Activated T-helper 17 cell treated with anti-CD3 and anti-CD28 coated beads, Interleukin-2, amount 50 U/mL, for 72 hours (primary cell): ENCODE measurements at regions not wholly inside any gene's neighbourhood (a gene's known extent, or its start where the extent isn't known, plus 50 kb on each side); places are given as distances from the start of the nearest gene placed in this dataset.

ENCODE experiments used
- ATAC-seq: fragments of 150-1000 bp; cut with Tn5 transposase; replicated peaks from 2 replicates; pipeline ENCODE4 v1.10.0; 2021; ENCODE audit warnings: mild to moderate bottlenecking, moderate library complexity
- H3K27ac Mint-ChIP-seq: one replicate; pipeline ENCODE4 v1.8.0; 2022; ENCODE audit warnings: mixed read lengths
- H3K27me3 Mint-ChIP-seq: one replicate; pipeline ENCODE4 v1.8.0; 2022; ENCODE audit warnings: mixed read lengths
- H3K36me3 Mint-ChIP-seq: one replicate; pipeline ENCODE4 v1.8.0; 2022; ENCODE audit warnings: low read depth, mild to moderate bottlenecking, mixed read lengths
- H3K4me1 Mint-ChIP-seq: one replicate; pipeline ENCODE4 v1.8.0; 2022; ENCODE audit warnings: mixed read lengths
- H3K4me3 Mint-ChIP-seq: one replicate; pipeline ENCODE4 v1.8.0; 2022; ENCODE audit warnings: mild to moderate bottlenecking, mixed read lengths
- H3K9me3 Mint-ChIP-seq: one replicate; pipeline ENCODE4 v1.8.0; 2022; ENCODE audit warnings: mixed read lengths

- H3K9me3 Mint-ChIP-seq, result peaks cover 7% of the 10 kb centered on the region
- no peak for ATAC-seq
- no peak overlapping the region for H3K27ac Mint-ChIP-seq
- peaks cover 14% of the 10 kb centered on the region for H3K27me3 Mint-ChIP-seq
- no peak overlapping the region for H3K4me3 Mint-ChIP-seq
- H3K36me3 Mint-ChIP-seq, result no peaks in the 10 kb centered on the region
- no peaks in the 10 kb centered on the region for H3K4me1 Mint-ChIP-seq
Observed at GRCh38 chr1:56311766-56312165, 267.6 kb downstream of the PLPP3 start.

DNA sequence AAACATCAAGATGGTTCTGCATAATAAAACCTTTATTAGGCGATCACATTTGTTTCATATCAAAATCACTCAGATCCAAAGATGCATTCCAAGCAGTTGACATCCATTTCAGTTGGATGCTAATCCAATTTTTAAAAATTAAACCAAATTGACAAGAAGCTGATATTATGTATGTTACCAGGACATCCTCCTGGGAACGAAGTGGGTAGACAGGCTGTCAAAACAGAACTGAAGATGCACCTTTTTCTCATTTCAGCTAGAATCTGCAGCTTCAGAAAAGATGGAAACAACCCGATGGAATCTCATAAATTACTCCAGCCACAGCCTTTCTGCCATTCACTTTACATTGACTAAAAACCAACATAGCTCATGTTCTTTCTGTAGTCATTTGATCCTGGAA is 268.4 kb downstream of the PLPP3 start:
- peaks cover 7% of the 10 kb centered on the region for H3K9me3 Mint-ChIP-seq
- no peak overlapping the region for H3K4me3 Mint-ChIP-seq

DNA sequence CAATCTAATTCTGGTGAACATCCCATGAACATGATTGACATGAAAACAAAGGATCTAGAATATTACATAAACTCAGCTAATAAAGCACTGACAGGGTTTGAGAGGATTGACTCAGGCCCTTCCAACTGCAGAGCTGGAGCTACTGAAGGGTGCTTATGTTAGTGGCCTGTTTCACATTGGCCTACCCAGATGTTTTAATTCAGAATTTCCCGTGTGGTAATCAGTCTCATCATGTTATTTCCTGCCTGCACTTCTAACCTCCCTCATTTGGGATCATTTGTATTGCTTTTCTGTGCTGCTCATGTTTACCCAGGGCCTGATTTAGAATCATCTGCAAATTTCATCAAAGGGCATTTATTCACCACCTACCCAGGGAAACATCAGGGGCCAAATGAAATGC is 270.3 kb downstream of the PLPP3 start:
- ATAC-seq, result no peak
- H3K4me3 Mint-ChIP-seq, result no peak overlapping the region
- H3K27me3 Mint-ChIP-seq, result peaks cover 14% of the 10 kb centered on the region
- no peak overlapping the region for H3K27ac Mint-ChIP-seq
- no peaks in the 10 kb centered on the region for H3K4me1 Mint-ChIP-seq
- H3K9me3 Mint-ChIP-seq, result peaks cover 7% of the 10 kb centered on the region
- no peaks in the 10 kb centered on the region for H3K36me3 Mint-ChIP-seq

More for the DNA sequence above, 268.4 kb downstream of the PLPP3 start:
- ATAC-seq, result no peak
- no peaks in the 10 kb centered on the region for H3K4me1 Mint-ChIP-seq
- H3K36me3 Mint-ChIP-seq, result no peaks in the 10 kb centered on the region
- H3K27ac Mint-ChIP-seq, result no peak overlapping the region
- peaks cover 14% of the 10 kb centered on the region for H3K27me3 Mint-ChIP-seq

DNA sequence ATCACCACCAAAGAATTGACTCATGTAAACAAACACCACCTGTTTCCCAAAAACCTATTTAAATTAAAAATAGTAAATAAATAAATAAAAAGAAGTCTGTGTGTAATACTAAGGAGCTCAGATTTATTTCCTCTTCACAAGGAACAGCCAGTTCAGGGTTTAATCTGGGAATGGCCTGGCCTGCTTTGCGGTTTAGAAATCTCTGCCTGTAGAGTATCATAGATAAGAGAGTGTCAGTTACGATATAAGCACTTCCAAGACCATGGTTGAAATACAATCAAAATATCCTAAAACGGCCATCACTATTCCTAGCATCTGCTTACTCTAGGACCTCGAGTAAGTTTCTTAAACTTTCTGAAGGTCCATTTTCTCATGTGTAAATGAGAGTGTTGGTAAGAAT is 274.4 kb downstream of the PLPP3 start:
- Mint-ChIP-seq H3K27me3 (peaks cover 1% of the 10 kb centered on the region), H3K4me1 (no peaks in the 10 kb centered on the region), H3K4me3 (no peak overlapping the region), H3K27ac (no peak overlapping the region), H3K9me3 (no peaks in the 10 kb centered on the region), H3K36me3 (no peaks in the 10 kb centered on the region)
- no peak for ATAC-seq

DNA sequence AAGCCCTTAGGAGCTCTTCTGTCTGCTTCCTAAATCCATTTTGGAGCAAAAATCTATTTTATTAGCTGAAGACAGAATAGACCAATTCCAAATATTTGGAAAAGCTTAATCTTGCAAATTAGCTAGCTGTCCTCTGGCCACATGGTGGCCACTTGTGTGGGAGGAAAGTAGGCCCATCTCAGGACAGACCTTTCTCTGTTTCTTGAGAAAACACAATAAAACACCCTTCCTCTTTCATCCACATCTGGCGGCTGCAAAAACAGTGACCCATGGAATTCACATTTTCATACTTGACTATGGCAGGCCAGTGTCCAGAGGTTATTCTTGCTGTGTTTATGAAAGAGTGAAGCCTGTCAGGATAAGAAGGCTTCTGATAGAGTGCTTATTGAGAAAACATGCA is 275.6 kb downstream of the PLPP3 start:
- H3K4me1 Mint-ChIP-seq, result no peaks in the 10 kb centered on the region
- no peaks in the 10 kb centered on the region for H3K27me3 Mint-ChIP-seq
- no peak overlapping the region for H3K27ac Mint-ChIP-seq
- H3K4me3 Mint-ChIP-seq, result no peak overlapping the region
- no peak for ATAC-seq
- H3K36me3 Mint-ChIP-seq, result no peaks in the 10 kb centered on the region
- H3K9me3 Mint-ChIP-seq, result no peaks in the 10 kb centered on the region

DNA sequence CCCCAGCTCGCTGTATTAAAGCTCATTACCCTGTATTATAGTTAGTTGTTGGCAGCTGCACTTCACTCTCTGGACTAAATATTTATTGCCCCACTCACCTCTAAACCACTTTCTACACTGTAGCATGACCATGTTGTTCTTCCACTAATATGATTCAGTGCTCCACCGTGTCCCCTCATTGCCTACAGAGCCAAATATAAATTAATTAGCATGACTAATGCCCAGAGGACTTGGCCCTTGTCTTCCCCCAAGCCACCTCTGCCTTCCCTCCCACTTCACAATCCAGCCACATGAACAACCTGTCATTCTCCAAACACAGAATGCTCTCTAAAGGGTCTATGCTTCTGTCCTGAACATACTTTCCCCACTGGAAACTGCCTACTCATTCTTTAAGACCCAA is 276.5 kb downstream of the PLPP3 start:
- H3K36me3 Mint-ChIP-seq, result no peaks in the 10 kb centered on the region
- H3K4me3 Mint-ChIP-seq, result no peak overlapping the region
- H3K4me1 Mint-ChIP-seq, result no peaks in the 10 kb centered on the region
- H3K9me3 Mint-ChIP-seq, result no peaks in the 10 kb centered on the region
- no peak overlapping the region for H3K27ac Mint-ChIP-seq
- no peak for ATAC-seq
- H3K27me3 Mint-ChIP-seq, result no peaks in the 10 kb centered on the region

DNA sequence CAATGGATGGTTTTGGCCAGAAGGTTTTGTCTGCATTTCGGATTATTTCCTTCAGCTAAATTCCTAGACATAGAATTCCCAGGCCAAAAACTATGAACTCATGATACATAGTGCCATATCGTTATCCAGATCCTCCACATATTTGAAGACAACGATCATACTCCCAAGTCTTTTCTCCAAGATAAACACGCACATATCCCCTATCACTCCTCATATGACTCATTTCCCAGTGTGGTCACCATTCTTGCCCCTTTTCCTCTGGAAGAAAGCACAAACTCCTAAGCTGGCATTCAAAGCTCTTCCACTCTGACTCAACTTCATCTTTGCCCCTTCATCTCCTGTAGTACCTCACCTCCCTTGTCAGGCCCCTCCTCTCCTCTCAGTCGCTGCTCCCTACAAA is 277.6 kb downstream of the PLPP3 start:
- no peaks in the 10 kb centered on the region for H3K4me1 Mint-ChIP-seq
- no peaks in the 10 kb centered on the region for H3K9me3 Mint-ChIP-seq
- H3K4me3 Mint-ChIP-seq, result no peak overlapping the region
- no peak overlapping the region for H3K27ac Mint-ChIP-seq
- H3K27me3 Mint-ChIP-seq, result peaks cover 2% of the 10 kb centered on the region
- H3K36me3 Mint-ChIP-seq, result no peaks in the 10 kb centered on the region
- ATAC-seq, result no peak

DNA sequence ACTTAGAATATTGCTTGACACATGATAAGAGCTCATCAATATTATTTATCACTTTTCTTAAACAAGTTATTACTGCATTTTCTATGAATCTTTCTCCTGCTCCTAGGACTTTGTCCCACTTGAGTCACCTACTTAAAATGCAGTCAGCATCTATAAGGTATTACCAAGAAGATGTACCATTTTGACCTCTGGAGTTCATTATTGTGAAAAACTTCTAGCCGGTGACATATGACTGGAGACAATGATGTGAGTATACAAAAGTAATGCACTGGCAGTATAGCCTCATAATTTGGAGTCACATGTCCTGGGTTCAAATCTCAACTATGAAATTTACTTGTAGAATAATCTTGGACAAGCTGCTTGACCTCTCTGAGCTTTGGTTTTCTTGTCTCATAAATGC is 278.5 kb downstream of the PLPP3 start:
- Mint-ChIP-seq H3K27me3 (peaks cover 3% of the 10 kb centered on the region), H3K4me3 (no peak overlapping the region), H3K36me3 (no peaks in the 10 kb centered on the region), H3K27ac (no peak overlapping the region), H3K9me3 (no peaks in the 10 kb centered on the region), H3K4me1 (no peaks in the 10 kb centered on the region)
- no peak for ATAC-seq

DNA sequence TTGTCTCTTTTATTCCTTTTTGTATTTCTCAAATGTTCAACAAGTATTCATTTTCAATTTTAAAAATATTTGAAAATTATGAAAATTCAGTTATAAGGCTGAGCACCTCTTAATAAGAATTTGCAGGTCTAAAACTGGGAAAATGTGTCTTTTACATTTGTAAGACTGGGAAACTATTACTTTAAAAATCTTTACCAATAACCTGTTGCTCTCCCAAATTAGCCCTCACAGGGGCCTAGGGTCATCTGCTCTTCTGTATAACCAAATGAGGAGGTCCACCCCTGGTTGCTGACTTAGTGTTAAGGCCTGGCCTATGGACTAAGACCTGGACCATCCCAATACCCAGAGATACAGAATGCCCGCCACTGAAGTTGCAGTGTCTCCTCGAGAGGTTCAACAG is 280.5 kb downstream of the PLPP3 start:
- Mint-ChIP-seq H3K36me3 (no peaks in the 10 kb centered on the region), H3K27ac (no peak overlapping the region), H3K4me3 (no peak overlapping the region), H3K4me1 (no peaks in the 10 kb centered on the region), H3K9me3 (peaks cover 7% of the 10 kb centered on the region), H3K27me3 (peaks cover 3% of the 10 kb centered on the region)
- ATAC-seq, result no peak

GRCh38 chr1:56297904-56298303 is 281.5 kb downstream of the PLPP3 start:
- Mint-ChIP-seq H3K9me3 (peaks cover 7% of the 10 kb centered on the region), H3K27ac (no peak overlapping the region), H3K36me3 (no peaks in the 10 kb centered on the region), H3K27me3 (peaks cover 3% of the 10 kb centered on the region), H3K4me3 (no peak overlapping the region), H3K4me1 (no peaks in the 10 kb centered on the region)
- ATAC-seq, result no peak

DNA sequence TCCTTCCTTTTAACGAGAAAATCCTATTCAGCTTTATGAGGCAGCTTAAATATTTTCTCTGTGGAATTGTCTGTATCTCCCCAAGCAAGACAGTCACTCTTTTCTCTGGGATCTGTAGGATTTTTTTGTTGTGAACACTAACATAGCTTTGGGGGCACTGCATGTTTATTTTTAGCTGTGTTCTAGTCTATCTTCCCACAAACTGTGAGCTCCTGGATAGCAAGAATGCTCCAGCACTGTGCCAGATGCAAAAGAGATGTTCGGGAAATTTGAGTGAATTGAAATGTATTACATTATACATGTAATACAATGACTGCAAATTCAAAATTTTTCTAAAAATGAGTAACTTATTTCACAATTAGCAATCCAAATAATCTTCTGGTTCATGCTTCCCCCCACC is 282.2 kb downstream of the PLPP3 start:
- Mint-ChIP-seq H3K27me3 (peaks cover 3% of the 10 kb centered on the region), H3K36me3 (no peaks in the 10 kb centered on the region), H3K4me1 (no peaks in the 10 kb centered on the region), H3K9me3 (peaks cover 7% of the 10 kb centered on the region), H3K27ac (no peak overlapping the region), H3K4me3 (no peak overlapping the region)
- ATAC-seq, result no peak

GRCh38 chr1:56295949-56296929 is 283.1 kb downstream of the PLPP3 start:
- peaks cover 7% of the 10 kb centered on the region for H3K9me3 Mint-ChIP-seq
- ATAC-seq, result no peak
- no peak overlapping the region for H3K4me3 Mint-ChIP-seq
- no peak overlapping the region for H3K27ac Mint-ChIP-seq
- H3K4me1 Mint-ChIP-seq, result no peaks in the 10 kb centered on the region
- no peaks in the 10 kb centered on the region for H3K36me3 Mint-ChIP-seq
- peaks cover 3% of the 10 kb centered on the region for H3K27me3 Mint-ChIP-seq

- no peak overlapping the region for H3K4me3 Mint-ChIP-seq
- no peak overlapping the region for H3K27ac Mint-ChIP-seq
- no peaks in the 10 kb centered on the region for H3K4me1 Mint-ChIP-seq
- no peak for ATAC-seq
- no peaks in the 10 kb centered on the region for H3K36me3 Mint-ChIP-seq
- H3K27me3 Mint-ChIP-seq, result no peaks in the 10 kb centered on the region
- peaks cover 7% of the 10 kb centered on the region for H3K9me3 Mint-ChIP-seq
Observed at GRCh38 chr1:56291374-56291919, 287.9 kb downstream of the PLPP3 start.

- no peak for ATAC-seq
Observed at GRCh38 chr1:56289260-56289659, 290.1 kb downstream of the PLPP3 start.

DNA sequence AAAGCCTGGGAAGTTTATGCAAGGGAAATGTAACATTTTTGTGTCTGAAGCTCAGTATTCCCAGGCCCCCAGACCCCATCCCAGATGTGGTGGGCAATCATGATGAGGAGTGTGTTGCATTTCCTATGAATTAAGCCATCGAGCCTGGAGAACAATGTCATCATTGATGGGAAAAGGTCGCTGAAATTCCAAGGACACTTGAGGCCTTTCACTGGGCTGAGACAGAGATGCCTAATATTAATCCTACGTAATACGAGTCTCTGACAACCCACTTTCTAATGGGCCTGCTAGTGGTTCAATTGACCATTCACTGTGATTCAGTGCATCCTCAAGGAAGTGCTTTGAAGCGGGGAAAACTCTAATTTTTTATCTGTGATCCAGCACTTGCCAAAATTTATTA is 291.6 kb downstream of the PLPP3 start:
- H3K27ac Mint-ChIP-seq, result no peak overlapping the region
- H3K4me3 Mint-ChIP-seq, result no peak overlapping the region
- H3K9me3 Mint-ChIP-seq, result no peaks in the 10 kb centered on the region
- no peaks in the 10 kb centered on the region for H3K36me3 Mint-ChIP-seq
- H3K27me3 Mint-ChIP-seq, result peaks cover 5% of the 10 kb centered on the region
- no peak for ATAC-seq
- H3K4me1 Mint-ChIP-seq, result no peaks in the 10 kb centered on the region

More at GRCh38 chr1:56289260-56289659, 290.1 kb downstream of the PLPP3 start:
- Mint-ChIP-seq H3K9me3 (peaks cover 4% of the 10 kb centered on the region), H3K27ac (no peak overlapping the region), H3K4me1 (no peaks in the 10 kb centered on the region), H3K36me3 (no peaks in the 10 kb centered on the region), H3K27me3 (peaks cover 3% of the 10 kb centered on the region), H3K4me3 (no peak overlapping the region)
